ENCODE measurements at regions not wholly inside any gene's neighbourhood (a gene's known extent, or its start where the extent isn't known, plus 50 kb on each side); places are given as distances from the start of the nearest gene placed in this dataset.

DNA sequence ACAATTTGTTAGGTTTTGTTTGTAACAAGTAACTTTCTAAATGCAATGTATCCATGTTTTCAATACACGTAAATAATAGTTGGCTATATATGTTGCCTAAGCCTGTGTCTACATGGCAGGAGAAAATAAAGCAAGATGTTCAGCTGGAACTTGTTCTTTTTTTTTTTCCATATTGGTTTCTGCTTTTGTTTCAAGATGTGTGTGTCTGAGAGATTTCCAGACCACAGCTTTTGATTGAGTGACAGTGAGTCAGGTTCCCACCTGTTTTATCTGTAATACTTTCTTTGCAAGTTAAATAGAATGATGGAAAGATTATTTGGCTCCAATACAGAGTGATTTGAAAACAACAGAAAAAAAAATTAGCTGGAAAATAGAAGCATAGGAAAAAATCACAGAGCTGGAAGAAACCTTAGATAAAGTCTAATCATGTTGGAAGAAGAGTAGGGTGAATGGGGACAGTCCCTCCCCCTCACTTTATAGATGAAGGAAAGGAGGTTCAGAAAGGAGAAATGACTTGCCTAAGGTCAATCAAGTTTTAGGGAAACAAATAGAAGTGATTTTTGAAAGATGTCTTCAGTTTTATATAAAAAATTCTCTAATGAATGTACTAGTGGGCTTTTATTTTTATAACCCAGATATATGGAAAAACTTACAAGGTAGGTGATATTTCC, 150.9 kb upstream of the STMND1 start:
- TF ChIP-seq CTCF (optimal IDR thresholded peaks at IDR 0.05 in 1 of 3, IDR thresholded peaks at IDR 0.05 in 1 of 3, conservative IDR thresholded peaks at IDR 0.05 in 1 of 3; ENCODE audit: extremely low read depth in 1 of 3, insufficient read depth in 2 of 3, low read length in 3 of 3) (no peak), EZH2 (IDR thresholded peaks at IDR 0.05; ENCODE audit: low read length) (no peak)
